ENCODE measurements at regions not wholly inside any gene's neighbourhood (a gene's known extent, or its start where the extent isn't known, plus 50 kb on each side); places are given as distances from the start of the nearest gene placed in this dataset.

GRCh38 chr6:8215631-8216030 is 113.3 kb upstream of the EEF1E1 start:
- DNase-seq (ENCODE audit: low spot score), result no peak

- no peak for DNase-seq (ENCODE audit: low spot score)
Observed at GRCh38 chr6:8213995-8214394, 111.6 kb upstream of the EEF1E1 start.

GRCh38 chr6:8212720-8213434 is 110.5 kb upstream of the EEF1E1 start:
- no peak for DNase-seq (ENCODE audit: low spot score)

- no peak for DNase-seq (ENCODE audit: low spot score)
Observed at GRCh38 chr6:8207869-8208191, 105.5 kb upstream of the EEF1E1 start.

GRCh38 chr6:8207191-8207868 is 105.0 kb upstream of the EEF1E1 start:
- DNase-seq (ENCODE audit: low spot score), result no peak

- no peak for DNase-seq (ENCODE audit: low spot score)
Observed at GRCh38 chr6:8203337-8203736, 101.0 kb upstream of the EEF1E1 start.

- no peak for DNase-seq (ENCODE audit: low spot score)
Observed at GRCh38 chr6:8201679-8202078, 99.3 kb upstream of the EEF1E1 start.

- no peak for DNase-seq (ENCODE audit: low spot score)
Observed at GRCh38 chr6:8200255-8200654, 97.9 kb upstream of the EEF1E1 start.

- DNase-seq (ENCODE audit: low spot score), result no peak
Observed at GRCh38 chr6:8195714-8196102, 93.4 kb upstream of the EEF1E1 start.

- no peak for DNase-seq (ENCODE audit: low spot score)
Observed at GRCh38 chr6:8195040-8195713, 92.8 kb upstream of the EEF1E1 start.

- DNase-seq (ENCODE audit: low spot score), result no peak
Observed at GRCh38 chr6:8194490-8194889, 92.1 kb upstream of the EEF1E1 start.

- DNase-seq (ENCODE audit: low spot score), result no peak
Observed at GRCh38 chr6:8193541-8193940, 91.2 kb upstream of the EEF1E1 start.

GRCh38 chr6:8192597-8192996 is 90.2 kb upstream of the EEF1E1 start:
- no peak for DNase-seq (ENCODE audit: low spot score)

GRCh38 chr6:8192067-8192466 is 89.7 kb upstream of the EEF1E1 start:
- DNase-seq (ENCODE audit: low spot score), result no peak

- no peak for DNase-seq (ENCODE audit: low spot score)
Observed at GRCh38 chr6:8191629-8192028, 89.3 kb upstream of the EEF1E1 start.

GRCh38 chr6:8187209-8187608 is 84.9 kb upstream of the EEF1E1 start:
- no peak for DNase-seq (ENCODE audit: low spot score)

GRCh38 chr6:8182902-8183665 is 80.7 kb upstream of the EEF1E1 start:
- no peak for DNase-seq (ENCODE audit: low spot score)

GRCh38 chr6:8181951-8182845 is 79.8 kb upstream of the EEF1E1 start:
- no peak for DNase-seq (ENCODE audit: low spot score)

- no peak for DNase-seq (ENCODE audit: low spot score)
Observed at GRCh38 chr6:8181160-8181881, 79.0 kb upstream of the EEF1E1 start.

- no peak for DNase-seq (ENCODE audit: low spot score)
Observed at GRCh38 chr6:8180327-8181159, 78.2 kb upstream of the EEF1E1 start.

Measured in kidney capillary endothelial cell (primary cell).